Panc1 (cell line): ENCODE measurements at regions not wholly inside any gene's neighbourhood (a gene's known extent, or its start where the extent isn't known, plus 50 kb on each side); places are given as distances from the start of the nearest gene placed in this dataset.

Experiments used
- ATAC-seq: fragments of 200-7000 bp; cut with Tn5 transposase; 2 replicates; pipeline ENCODE4 v1.9.1; 2020; ENCODE audit warnings: mild to moderate bottlenecking, moderate library complexity
- BruUV-seq: library from RNA; stranded (reverse); fragments of 400-500 nt; replicated peaks from 2 replicates; lab custom pipeline; 2021; lab: Mats Ljungman, UMichigan
- CTCF ChIA-PET: fragments of 300-600 bp; sonication (Branson Sonifier 250); formaldehyde crosslinking; loops from one replicate; lab custom pipeline; 2022; ENCODE audit warnings: antibody characterized with exemption; lab: Charles Lee
- POLR2A ChIA-PET: fragments of 300-600 bp; sonication (Branson Sonifier 250); formaldehyde crosslinking; loops from one replicate; lab custom pipeline; 2022; ENCODE audit warnings: antibody characterized with exemption; lab: Charles Lee
- DNase-seq: peaks from one replicate; pipeline ENCODE4 v3.0.0-alpha.2; 2010; ENCODE audit warnings: low read depth, low spot score
- H3K27ac ChIP-seq: 2 replicates; pipeline ENCODE4 v1.5.1; 2011; ENCODE audit warnings: mild to moderate bottlenecking, low read length, inconsistent platforms
- H3K27me3 ChIP-seq: fragments of 200-500 bp; sonication (Bioruptor generic); 2 replicates; pipeline ENCODE4 v1.6.0; 2014; ENCODE audit warnings: low read length, inconsistent platforms; ENCODE audit not compliant: control insufficient read depth, insufficient read depth
- H3K36me3 ChIP-seq: fragments of 200-500 bp; sonication (Bioruptor generic); 2 replicates; pipeline ENCODE4 v1.5.1; 2014; ENCODE audit warnings: inconsistent platforms, mild to moderate bottlenecking, low read length, moderate library complexity; ENCODE audit not compliant: control insufficient read depth, insufficient read depth
- H3K4me1 ChIP-seq: 2 replicates; pipeline ENCODE4 v1.5.1; 2011; ENCODE audit warnings: inconsistent platforms, mild to moderate bottlenecking, low read length, moderate library complexity; ENCODE audit not compliant: control insufficient read depth, insufficient read depth
- H3K4me3 ChIP-seq, 2 experiments: 2 replicates each; pipeline ENCODE4 v1.5.1; 2011 to 2012; ENCODE audit warnings: low read depth in 2 of 2, low read length in 2 of 2, mild to moderate bottlenecking in 2 of 2, inconsistent platforms in 1 of 2, moderate library complexity in 1 of 2
- H3K9me3 ChIP-seq: fragments of 200-500 bp; sonication (Bioruptor generic); 2 replicates; pipeline ENCODE4 v1.5.1; 2014; ENCODE audit warnings: low read depth, mild to moderate bottlenecking, inconsistent platforms, low read length, moderate library complexity; ENCODE audit not compliant: control insufficient read depth, insufficient read depth
- POLR2AphosphoS5 ChIP-seq: IDR thresholded peaks from 2 replicates; pipeline ENCODE4 v1.6.1; 2012; ENCODE audit warnings: mild to moderate bottlenecking, low read depth, low read length, moderate library complexity
- SIN3A ChIP-seq: IDR thresholded peaks from 2 replicates; pipeline ENCODE4 v1.6.1; 2012; ENCODE audit warnings: low read depth, mild to moderate bottlenecking, low read length, moderate library complexity, borderline replicate concordance; ENCODE audit not compliant: insufficient read depth
- TCF7L2 ChIP-seq: IDR thresholded peaks from 2 replicates; pipeline ENCODE4 v1.6.1; 2011; ENCODE audit warnings: mild to moderate bottlenecking, low read depth, low read length, inconsistent platforms
- in situ Hi-C: cut with HindIII; loops from 2 replicates; pipeline ENCODE4 v1.10.0; 2016; ENCODE audit warnings: low sequenced_read_pairs, low pct_unique_long_range_greater_than_20kb
- intact Hi-C: fragments of 100-400 bp; cut with micrococcal nuclease; formaldehyde crosslinking; loops from one replicate; pipeline ENCODE4 v1.10.0; 2022; ENCODE audit not compliant: unreplicated experiment
- TF ChIP-seq, protein P1 (sequence below): fragments of 450-650 bp; IDR thresholded peaks from 2 replicates; pipeline ENCODE4 v1.5.1; 2017; ENCODE audit warnings: mild to moderate bottlenecking
- TF ChIP-seq, protein P2 (sequence below), 2 experiments: IDR thresholded peaks; 2 replicates each; pipeline ENCODE4 v1.6.1; 2011 to 2012; ENCODE audit warnings: low read depth in 2 of 2, control low read depth in 1 of 2, low read length in 1 of 2, mild to moderate bottlenecking in 1 of 2, moderate library complexity in 1 of 2; ENCODE audit not compliant: insufficient read depth in 1 of 2

- intact Hi-C loops, result no loop called here
- CTCF ChIA-PET, result no interaction called here
- BruUV-seq, result no TSS peak
These were observed 140.4 kb downstream of the ZNF518B start for GRCh38 chr4:10316851-10317250.

DNA sequence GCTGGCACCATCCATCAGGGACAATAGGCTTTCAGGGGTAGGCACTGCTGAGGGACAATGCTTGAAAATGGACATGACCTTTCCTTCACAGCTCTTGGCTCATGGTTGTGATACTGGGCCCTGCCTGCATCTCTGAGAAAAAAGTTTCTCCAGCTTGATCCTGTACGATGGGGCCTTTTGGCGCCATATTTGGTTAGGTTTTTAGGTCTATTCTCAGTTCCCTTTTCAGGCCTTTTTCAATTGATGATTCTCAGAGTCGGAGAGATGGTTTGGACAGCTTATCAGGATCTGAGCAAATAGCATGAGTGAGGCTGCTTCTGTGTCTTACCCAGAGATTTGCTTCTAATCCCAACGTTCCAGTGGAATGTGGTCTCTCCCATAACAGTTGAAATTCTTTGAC lies 141.6 kb downstream of the ZNF518B start:
- POLR2A ChIA-PET, result no interaction called here
- BruUV-seq, result no TSS peak
- intact Hi-C loops, result no loop called here
- Histone ChIP-seq H3K36me3 (no peaks in the 10 kb centered on the region), H3K4me1 (no peaks in the 10 kb centered on the region), H3K9me3 (no peaks in the 10 kb centered on the region), H3K27ac (no peak overlapping the region), H3K4me3 (no peak overlapping the region), H3K27me3 (no peaks in the 10 kb centered on the region)
- CTCF ChIA-PET, result interaction anchor here (0.6 kb wide), 1 partner anchor 17 kb away, joined by 3 read pairs; no protein-coding TSS in a partner anchor
- DNase-seq (no peak), ATAC-seq (no peak)
- in situ Hi-C loops, result no loop called here
- TF ChIP-seq, protein P1, sequence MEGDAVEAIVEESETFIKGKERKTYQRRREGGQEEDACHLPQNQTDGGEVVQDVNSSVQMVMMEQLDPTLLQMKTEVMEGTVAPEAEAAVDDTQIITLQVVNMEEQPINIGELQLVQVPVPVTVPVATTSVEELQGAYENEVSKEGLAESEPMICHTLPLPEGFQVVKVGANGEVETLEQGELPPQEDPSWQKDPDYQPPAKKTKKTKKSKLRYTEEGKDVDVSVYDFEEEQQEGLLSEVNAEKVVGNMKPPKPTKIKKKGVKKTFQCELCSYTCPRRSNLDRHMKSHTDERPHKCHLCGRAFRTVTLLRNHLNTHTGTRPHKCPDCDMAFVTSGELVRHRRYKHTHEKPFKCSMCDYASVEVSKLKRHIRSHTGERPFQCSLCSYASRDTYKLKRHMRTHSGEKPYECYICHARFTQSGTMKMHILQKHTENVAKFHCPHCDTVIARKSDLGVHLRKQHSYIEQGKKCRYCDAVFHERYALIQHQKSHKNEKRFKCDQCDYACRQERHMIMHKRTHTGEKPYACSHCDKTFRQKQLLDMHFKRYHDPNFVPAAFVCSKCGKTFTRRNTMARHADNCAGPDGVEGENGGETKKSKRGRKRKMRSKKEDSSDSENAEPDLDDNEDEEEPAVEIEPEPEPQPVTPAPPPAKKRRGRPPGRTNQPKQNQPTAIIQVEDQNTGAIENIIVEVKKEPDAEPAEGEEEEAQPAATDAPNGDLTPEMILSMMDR, result no peak
- TF ChIP-seq, protein P2, sequence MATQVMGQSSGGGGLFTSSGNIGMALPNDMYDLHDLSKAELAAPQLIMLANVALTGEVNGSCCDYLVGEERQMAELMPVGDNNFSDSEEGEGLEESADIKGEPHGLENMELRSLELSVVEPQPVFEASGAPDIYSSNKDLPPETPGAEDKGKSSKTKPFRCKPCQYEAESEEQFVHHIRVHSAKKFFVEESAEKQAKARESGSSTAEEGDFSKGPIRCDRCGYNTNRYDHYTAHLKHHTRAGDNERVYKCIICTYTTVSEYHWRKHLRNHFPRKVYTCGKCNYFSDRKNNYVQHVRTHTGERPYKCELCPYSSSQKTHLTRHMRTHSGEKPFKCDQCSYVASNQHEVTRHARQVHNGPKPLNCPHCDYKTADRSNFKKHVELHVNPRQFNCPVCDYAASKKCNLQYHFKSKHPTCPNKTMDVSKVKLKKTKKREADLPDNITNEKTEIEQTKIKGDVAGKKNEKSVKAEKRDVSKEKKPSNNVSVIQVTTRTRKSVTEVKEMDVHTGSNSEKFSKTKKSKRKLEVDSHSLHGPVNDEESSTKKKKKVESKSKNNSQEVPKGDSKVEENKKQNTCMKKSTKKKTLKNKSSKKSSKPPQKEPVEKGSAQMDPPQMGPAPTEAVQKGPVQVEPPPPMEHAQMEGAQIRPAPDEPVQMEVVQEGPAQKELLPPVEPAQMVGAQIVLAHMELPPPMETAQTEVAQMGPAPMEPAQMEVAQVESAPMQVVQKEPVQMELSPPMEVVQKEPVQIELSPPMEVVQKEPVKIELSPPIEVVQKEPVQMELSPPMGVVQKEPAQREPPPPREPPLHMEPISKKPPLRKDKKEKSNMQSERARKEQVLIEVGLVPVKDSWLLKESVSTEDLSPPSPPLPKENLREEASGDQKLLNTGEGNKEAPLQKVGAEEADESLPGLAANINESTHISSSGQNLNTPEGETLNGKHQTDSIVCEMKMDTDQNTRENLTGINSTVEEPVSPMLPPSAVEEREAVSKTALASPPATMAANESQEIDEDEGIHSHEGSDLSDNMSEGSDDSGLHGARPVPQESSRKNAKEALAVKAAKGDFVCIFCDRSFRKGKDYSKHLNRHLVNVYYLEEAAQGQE (IDR thresholded peaks at IDR 0.05; ENCODE audit: insufficient read depth in 1 of 2, low read depth in 2 of 2, low read length in 1 of 2), result no peak
- TF ChIP-seq TCF7L2, result no peak
- TF ChIP-seq POLR2AphosphoS5, result no peak
- no peak for TF ChIP-seq SIN3A

More at GRCh38 chr4:10316851-10317250, 140.4 kb downstream of the ZNF518B start:
- POLR2A ChIA-PET, result no interaction called here
- Histone ChIP-seq H3K9me3 (no peaks in the 10 kb centered on the region), H3K27ac (no peak overlapping the region), H3K36me3 (no peaks in the 10 kb centered on the region), H3K27me3 (no peaks in the 10 kb centered on the region), H3K4me1 (no peaks in the 10 kb centered on the region), H3K4me3 (no peak overlapping the region)
- TF ChIP-seq, protein P2 (IDR thresholded peaks at IDR 0.05; ENCODE audit: insufficient read depth in 1 of 2, low read depth in 2 of 2, low read length in 1 of 2), result no peak
- no peak for TF ChIP-seq POLR2AphosphoS5
- TF ChIP-seq, protein P1, result no peak
- TF ChIP-seq TCF7L2, result no peak
- TF ChIP-seq SIN3A, result no peak
- in situ Hi-C loops, result no loop called here
- no peak for DNase-seq
- no peak for ATAC-seq
